ENCODE measurements at regions not wholly inside any gene's neighbourhood (a gene's known extent, or its start where the extent isn't known, plus 50 kb on each side); places are given as distances from the start of the nearest gene placed in this dataset.
A peak's percentile ranks its signal among the peaks of the same experiment; 100 is the strongest.

- intact Hi-C loops (cut with DNase I), result no loop called here
- Histone ChIP-seq H3K36me3 (replicated peaks in 1 of 2) (no peaks in the 10 kb centered on the region), H3K4me1 (replicated peaks in 1 of 2) (no peaks in the 10 kb centered on the region), H3K27me3 (no peaks in the 10 kb centered on the region), H3K4me3 (no peak overlapping the region), H3K9me3 (replicated peaks in 1 of 3) (no peaks in the 10 kb centered on the region), H3K27ac (no peak overlapping the region)
- 81 to 94% (median 89%) methylated on average over 2 of the region's 2 CpGs for WGBS, 4 donors
- TF ChIP-seq CTCF (IDR thresholded peaks at IDR 0.05), result no peak
- TF ChIP-seq POLR2A (IDR thresholded peaks at IDR 0.05), result no peak
- no peak for DNase-seq
These were observed 83.3 kb upstream of the SLC66A3 start for GRCh38 chr2:11071939-11072338.

- no peak overlapping the region for H3K27ac ChIP-seq
- H3K27me3 ChIP-seq, result no peaks in the 10 kb centered on the region
- no peaks in the 10 kb centered on the region for H3K36me3 ChIP-seq (replicated peaks in 1 of 2)
- intact Hi-C loops (cut with DNase I), result no loop called here
- H3K4me1 ChIP-seq (replicated peaks in 1 of 2), result no peaks in the 10 kb centered on the region
- H3K4me3 ChIP-seq, result no peak overlapping the region
- TF ChIP-seq CTCF (IDR thresholded peaks at IDR 0.05) (no peak), POLR2A (IDR thresholded peaks at IDR 0.05) (no peak)
- WGBS, 4 donors, result 54 to 66% (median 62%) methylated on average over 6 of the region's 6 CpGs
- no peaks in the 10 kb centered on the region for H3K9me3 ChIP-seq (replicated peaks in 1 of 3)
- DNase-seq, result peak in 1 of 7 donors; percentile 6
These were observed 82.7 kb upstream of the SLC66A3 start for GRCh38 chr2:11072550-11072949.

GRCh38 chr2:11073251-11073650, 82.0 kb upstream of the SLC66A3 start:
- intact Hi-C loops (cut with DNase I), result no loop called here
- no peaks in the 10 kb centered on the region for H3K36me3 ChIP-seq (replicated peaks in 1 of 2)
- no peak overlapping the region for H3K27ac ChIP-seq
- WGBS, 4 donors, result 11 to 25% (median 20%) methylated on average over 9 to 10 of the region's 10 CpGs
- TF ChIP-seq POLR2A (IDR thresholded peaks at IDR 0.05), result no peak
- TF ChIP-seq CTCF (IDR thresholded peaks at IDR 0.05), result peak; percentile 21 to 51 (median 34)
- peak in 5 of 7 donors; percentile 27 to 59 (median 37) for DNase-seq
- no peaks in the 10 kb centered on the region for H3K9me3 ChIP-seq (replicated peaks in 1 of 3)
- H3K27me3 ChIP-seq, result no peaks in the 10 kb centered on the region
- H3K4me1 ChIP-seq (replicated peaks in 1 of 2), result no peaks in the 10 kb centered on the region
- no peak overlapping the region for H3K4me3 ChIP-seq

GRCh38 chr2:11073776-11074175, 81.5 kb upstream of the SLC66A3 start:
- WGBS, 4 donors, result 58 to 66% (median 63%) methylated on average over 7 of the region's 7 CpGs
- no peaks in the 10 kb centered on the region for H3K27me3 ChIP-seq
- H3K27ac ChIP-seq, result no peak overlapping the region
- H3K4me3 ChIP-seq, result no peak overlapping the region
- intact Hi-C loops (cut with DNase I), result no loop called here
- no peaks in the 10 kb centered on the region for H3K4me1 ChIP-seq (replicated peaks in 1 of 2)
- TF ChIP-seq CTCF (IDR thresholded peaks at IDR 0.05), result no peak
- no peak for TF ChIP-seq POLR2A (IDR thresholded peaks at IDR 0.05)
- DNase-seq, result no peak
- H3K9me3 ChIP-seq (replicated peaks in 1 of 3), result no peaks in the 10 kb centered on the region
- H3K36me3 ChIP-seq (replicated peaks in 1 of 2), result no peaks in the 10 kb centered on the region

Measured in adrenal gland (tissue), 9 donors.